AG09309 (cell line): ENCODE measurements at regions not wholly inside any gene's neighbourhood (a gene's known extent, or its start where the extent isn't known, plus 50 kb on each side); places are given as distances from the start of the nearest gene placed in this dataset.

Experiments
- DNase-seq: peaks from one replicate; pipeline ENCODE4 v3.0.0-alpha.2; 2010; ENCODE audit warnings: low read depth
- H3K4me3 ChIP-seq: 2 replicates; pipeline ENCODE4 v1.5.1; 2011; ENCODE audit warnings: mild to moderate bottlenecking, low read depth, low read length, moderate library complexity; ENCODE audit not compliant: control insufficient read depth
- TF ChIP-seq, protein P1 (sequence below): IDR thresholded peaks from 2 replicates; pipeline ENCODE4 v1.5.1; 2011; ENCODE audit warnings: mild to moderate bottlenecking, low read depth, low read length, inconsistent platforms; ENCODE audit not compliant: insufficient read depth, control insufficient read depth; ENCODE audit errors: missing control alignments

DNA sequence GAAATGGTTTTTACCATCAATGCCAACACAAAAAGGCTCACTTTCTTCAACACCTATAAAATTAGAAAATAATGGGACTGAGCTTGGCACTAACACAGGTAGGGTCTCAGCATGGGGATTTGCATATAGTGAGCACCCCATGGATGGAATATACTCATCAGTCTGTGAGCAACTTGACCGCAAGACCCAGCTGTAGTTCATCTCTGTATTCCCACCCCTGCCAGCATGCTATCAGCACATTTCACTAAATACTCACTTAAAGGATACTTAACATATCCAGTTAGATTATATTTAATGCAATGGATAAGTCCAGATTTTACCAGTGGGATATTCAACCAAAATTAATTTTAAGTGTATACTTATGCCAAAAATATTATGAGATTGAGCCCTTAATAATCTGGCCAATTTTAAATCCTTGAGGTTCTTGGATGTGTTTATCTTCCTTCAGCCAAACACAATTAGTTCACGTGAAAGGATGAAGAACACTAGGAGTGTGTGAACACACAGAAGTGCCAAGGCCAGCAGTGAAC, 66.7 kb downstream of the C16orf95 start:
- TF ChIP-seq, protein P1, sequence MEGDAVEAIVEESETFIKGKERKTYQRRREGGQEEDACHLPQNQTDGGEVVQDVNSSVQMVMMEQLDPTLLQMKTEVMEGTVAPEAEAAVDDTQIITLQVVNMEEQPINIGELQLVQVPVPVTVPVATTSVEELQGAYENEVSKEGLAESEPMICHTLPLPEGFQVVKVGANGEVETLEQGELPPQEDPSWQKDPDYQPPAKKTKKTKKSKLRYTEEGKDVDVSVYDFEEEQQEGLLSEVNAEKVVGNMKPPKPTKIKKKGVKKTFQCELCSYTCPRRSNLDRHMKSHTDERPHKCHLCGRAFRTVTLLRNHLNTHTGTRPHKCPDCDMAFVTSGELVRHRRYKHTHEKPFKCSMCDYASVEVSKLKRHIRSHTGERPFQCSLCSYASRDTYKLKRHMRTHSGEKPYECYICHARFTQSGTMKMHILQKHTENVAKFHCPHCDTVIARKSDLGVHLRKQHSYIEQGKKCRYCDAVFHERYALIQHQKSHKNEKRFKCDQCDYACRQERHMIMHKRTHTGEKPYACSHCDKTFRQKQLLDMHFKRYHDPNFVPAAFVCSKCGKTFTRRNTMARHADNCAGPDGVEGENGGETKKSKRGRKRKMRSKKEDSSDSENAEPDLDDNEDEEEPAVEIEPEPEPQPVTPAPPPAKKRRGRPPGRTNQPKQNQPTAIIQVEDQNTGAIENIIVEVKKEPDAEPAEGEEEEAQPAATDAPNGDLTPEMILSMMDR = no peak
- no peak for DNase-seq
- H3K4me3 ChIP-seq = no peak overlapping the region

DNA sequence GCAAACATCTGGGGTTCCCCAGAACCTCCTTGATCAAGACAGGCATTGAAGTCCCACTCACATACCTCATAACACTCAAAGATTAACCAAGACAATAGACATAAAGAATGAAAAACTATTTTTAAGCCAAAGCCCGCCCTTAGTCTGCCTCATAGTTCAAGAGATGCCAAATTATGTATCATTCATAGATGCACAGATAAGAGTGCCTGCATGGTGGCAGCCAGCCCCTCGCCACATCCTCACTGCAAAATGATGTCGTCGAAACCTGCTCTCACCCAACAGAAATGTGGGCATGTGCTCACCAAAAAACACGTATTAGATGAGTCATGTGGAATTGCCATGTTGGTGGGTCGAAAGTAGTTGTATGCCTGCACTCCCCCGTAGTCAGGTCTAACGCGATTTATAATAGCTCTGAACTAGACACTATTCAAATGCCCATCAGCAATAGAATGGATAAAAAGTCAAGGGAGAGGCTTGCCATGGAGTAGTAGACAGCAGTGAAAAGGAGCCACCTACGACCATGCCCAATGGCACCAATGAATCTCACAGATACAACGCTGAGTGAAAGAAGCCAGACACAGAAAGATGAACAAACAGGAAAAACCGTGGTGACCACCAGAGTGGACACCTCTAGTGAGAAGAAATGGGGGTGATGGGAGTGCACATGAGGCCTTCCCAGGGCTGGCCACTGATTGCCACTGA, 64.8 kb downstream of the C16orf95 start:
- TF ChIP-seq, protein P1 = no peak
- no peak overlapping the region for H3K4me3 ChIP-seq
- no peak for DNase-seq
